Fibroblast of lung (primary cell): ENCODE measurements at regions not wholly inside any gene's neighbourhood (a gene's known extent, or its start where the extent isn't known, plus 50 kb on each side); places are given as distances from the start of the nearest gene placed in this dataset.

Experiments used
- DNase-seq, 2 donors: peaks; one replicate each; pipeline versions ENCODE4 v3.0.0 to v3.0.0-alpha.2; 2010; ENCODE audit warnings: low read depth in 2 of 2
- H2AFZ ChIP-seq: 2 replicates; pipeline ENCODE4 v1.5.1; 2012; ENCODE audit warnings: low read length, control low read depth, inconsistent platforms
- H3K27ac ChIP-seq: 2 replicates; pipeline ENCODE4 v1.5.1; 2011; ENCODE audit warnings: low read length, control low read depth; ENCODE audit not compliant: insufficient read depth
- H3K27me3 ChIP-seq: 2 replicates; pipeline ENCODE4 v1.5.1; 2011; ENCODE audit warnings: mild to moderate bottlenecking, low read length; ENCODE audit not compliant: control insufficient read depth, insufficient read depth
- H3K36me3 ChIP-seq: 2 replicates; pipeline ENCODE4 v1.5.1; 2011; ENCODE audit warnings: low read length; ENCODE audit not compliant: control insufficient read depth, insufficient read depth
- H3K4me1 ChIP-seq: 2 replicates; pipeline ENCODE4 v1.5.1; 2011; ENCODE audit warnings: low read length; ENCODE audit not compliant: control insufficient read depth, insufficient read depth; ENCODE audit errors: extremely low read depth
- H3K4me2 ChIP-seq: 2 replicates; pipeline ENCODE4 v1.5.1; 2011; ENCODE audit warnings: low read length, control low read depth; ENCODE audit not compliant: insufficient read depth; ENCODE audit errors: extremely low read depth
- H3K4me3 ChIP-seq, 4 experiments: fragments of 200-600 bp in 1 of 4; sonication (generic) in 1 of 4; replicated peaks in 1 of 4; 2 replicates each; pipeline ENCODE4 v1.5.1; 2011 to 2016; ENCODE audit warnings: low read length in 4 of 4, low read depth in 3 of 4, mild to moderate bottlenecking in 3 of 4, control low read depth in 2 of 4, inconsistent platforms in 1 of 4, mixed read lengths in 1 of 4; ENCODE audit not compliant: insufficient read depth in 1 of 4; ENCODE audit errors: control extremely low read depth in 1 of 4
- H3K79me2 ChIP-seq: 2 replicates; pipeline ENCODE4 v1.5.1; 2012; ENCODE audit warnings: mild to moderate bottlenecking, low read length, inconsistent platforms; ENCODE audit not compliant: control insufficient read depth, insufficient read depth
- H3K9ac ChIP-seq: 2 replicates; pipeline ENCODE4 v1.5.1; 2011; ENCODE audit warnings: mild to moderate bottlenecking, low read length, control low read depth; ENCODE audit not compliant: insufficient read depth
- H3K9me3 ChIP-seq: 2 replicates; pipeline ENCODE4 v1.5.1; 2012; ENCODE audit warnings: low read depth, low read length; ENCODE audit not compliant: control insufficient read depth, insufficient read depth
- H4K20me1 ChIP-seq: 2 replicates; pipeline ENCODE4 v1.5.1; 2011; ENCODE audit warnings: low read length; ENCODE audit not compliant: control insufficient read depth, insufficient read depth; ENCODE audit errors: extremely low read depth
- EZH2 ChIP-seq: IDR thresholded peaks from 2 replicates; pipeline ENCODE4 v1.5.1; 2012; ENCODE audit warnings: low read length, control low read depth, mild to moderate bottlenecking; ENCODE audit errors: missing control alignments
- TF ChIP-seq, protein P1 (sequence below), 2 donors: IDR thresholded peaks in 1 of 2; conservative IDR thresholded peaks in 1 of 2; 1 replicate in 1 of 2; 2 replicates in 1 of 2; pipeline ENCODE4 v1.5.1; 2011 to 2012; ENCODE audit warnings: low read length in 2 of 2, control low read depth in 1 of 2, inconsistent platforms in 1 of 2, low read depth in 1 of 2, mild to moderate bottlenecking in 1 of 2

- TF ChIP-seq, protein P1, sequence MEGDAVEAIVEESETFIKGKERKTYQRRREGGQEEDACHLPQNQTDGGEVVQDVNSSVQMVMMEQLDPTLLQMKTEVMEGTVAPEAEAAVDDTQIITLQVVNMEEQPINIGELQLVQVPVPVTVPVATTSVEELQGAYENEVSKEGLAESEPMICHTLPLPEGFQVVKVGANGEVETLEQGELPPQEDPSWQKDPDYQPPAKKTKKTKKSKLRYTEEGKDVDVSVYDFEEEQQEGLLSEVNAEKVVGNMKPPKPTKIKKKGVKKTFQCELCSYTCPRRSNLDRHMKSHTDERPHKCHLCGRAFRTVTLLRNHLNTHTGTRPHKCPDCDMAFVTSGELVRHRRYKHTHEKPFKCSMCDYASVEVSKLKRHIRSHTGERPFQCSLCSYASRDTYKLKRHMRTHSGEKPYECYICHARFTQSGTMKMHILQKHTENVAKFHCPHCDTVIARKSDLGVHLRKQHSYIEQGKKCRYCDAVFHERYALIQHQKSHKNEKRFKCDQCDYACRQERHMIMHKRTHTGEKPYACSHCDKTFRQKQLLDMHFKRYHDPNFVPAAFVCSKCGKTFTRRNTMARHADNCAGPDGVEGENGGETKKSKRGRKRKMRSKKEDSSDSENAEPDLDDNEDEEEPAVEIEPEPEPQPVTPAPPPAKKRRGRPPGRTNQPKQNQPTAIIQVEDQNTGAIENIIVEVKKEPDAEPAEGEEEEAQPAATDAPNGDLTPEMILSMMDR (conservative IDR thresholded peaks at IDR 0.05 in 1 of 2, IDR thresholded peaks at IDR 0.05 in 1 of 2; ENCODE audit: low read depth in 1 of 2, low read length in 2 of 2): no peak
- H3K36me3 ChIP-seq: no peaks in the 10 kb centered on the region
These were observed 294.2 kb downstream of the PCDH17 start for GRCh38 chr13:57925751-57926150.

DNA sequence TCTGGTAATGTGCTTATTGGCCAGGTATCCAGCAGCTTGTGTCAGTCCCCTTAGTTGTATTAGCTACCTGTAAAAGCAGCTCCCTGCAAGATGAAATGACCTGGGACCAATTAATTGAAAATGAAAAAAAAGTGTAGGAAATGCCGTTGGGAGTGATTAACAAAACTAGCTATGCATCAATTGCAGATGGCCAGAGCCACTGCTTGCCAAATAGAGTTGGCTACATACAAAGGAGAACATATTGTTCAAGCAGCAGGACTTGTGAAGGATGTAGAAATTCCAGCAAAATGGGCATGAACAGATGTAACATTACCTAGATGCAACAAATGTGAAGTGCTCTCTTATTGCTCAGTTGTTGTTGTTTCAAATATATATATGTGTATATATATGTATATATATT, 300.5 kb downstream of the PCDH17 start:
- H3K27me3 ChIP-seq: no peaks in the 10 kb centered on the region
- TF ChIP-seq, protein P1 (conservative IDR thresholded peaks at IDR 0.05 in 1 of 2, IDR thresholded peaks at IDR 0.05 in 1 of 2; ENCODE audit: low read depth in 1 of 2, low read length in 2 of 2): no peak
- TF ChIP-seq EZH2: no peak
- DNase-seq: no peak

More at GRCh38 chr13:57925751-57926150, 294.2 kb downstream of the PCDH17 start:
- no peaks in the 10 kb centered on the region for H3K27me3 ChIP-seq
- H3K4me1 ChIP-seq: no peaks in the 10 kb centered on the region
- DNase-seq: no peak
- H2AFZ ChIP-seq: no peak overlapping the region
- no peak overlapping the region for H3K9ac ChIP-seq
- H3K4me2 ChIP-seq: no peak overlapping the region
- H4K20me1 ChIP-seq: no peaks in the 10 kb centered on the region
- H3K27ac ChIP-seq: no peak overlapping the region
- H3K79me2 ChIP-seq: no peaks in the 10 kb centered on the region
- no peaks in the 10 kb centered on the region for H3K9me3 ChIP-seq
- no peak overlapping the region for H3K4me3 ChIP-seq

DNA sequence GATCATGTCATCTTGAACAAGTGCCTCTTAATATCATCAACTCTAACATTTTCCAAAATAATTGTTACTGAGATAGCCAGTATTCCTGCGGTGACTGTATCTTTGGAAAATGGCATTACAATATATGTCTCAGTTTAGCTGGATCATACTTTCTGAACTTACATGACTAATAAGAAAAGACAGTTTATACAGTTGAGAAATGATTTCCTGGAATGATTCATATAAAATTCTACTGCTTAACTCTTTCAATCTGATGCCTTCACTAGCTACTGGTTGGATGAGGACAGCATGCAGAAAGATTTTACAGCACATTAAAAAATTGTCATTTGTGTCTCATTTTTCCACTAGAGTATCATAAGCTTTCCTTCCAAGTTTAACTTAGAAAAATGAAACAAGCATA, 302.1 kb downstream of the PCDH17 start:
- no peak overlapping the region for H3K9ac ChIP-seq
- peak in 1 of 2 donors; percentile 31 for DNase-seq
- H3K27ac ChIP-seq: no peak overlapping the region
- no peaks in the 10 kb centered on the region for H3K4me1 ChIP-seq
- H4K20me1 ChIP-seq: no peaks in the 10 kb centered on the region
- H3K9me3 ChIP-seq: no peaks in the 10 kb centered on the region
- H2AFZ ChIP-seq: no peak overlapping the region
- H3K36me3 ChIP-seq: no peaks in the 10 kb centered on the region
- TF ChIP-seq EZH2: no peak
- TF ChIP-seq, protein P1 (conservative IDR thresholded peaks at IDR 0.05 in 1 of 2, IDR thresholded peaks at IDR 0.05 in 1 of 2; ENCODE audit: low read depth in 1 of 2, low read length in 2 of 2): no peak
- H3K27me3 ChIP-seq: no peaks in the 10 kb centered on the region
- H3K4me3 ChIP-seq: no peak overlapping the region
- H3K79me2 ChIP-seq: no peaks in the 10 kb centered on the region
- no peak overlapping the region for H3K4me2 ChIP-seq

More for the DNA sequence above, 300.5 kb downstream of the PCDH17 start:
- no peaks in the 10 kb centered on the region for H4K20me1 ChIP-seq
- no peak overlapping the region for H3K4me2 ChIP-seq
- H3K79me2 ChIP-seq: no peaks in the 10 kb centered on the region
- H3K27ac ChIP-seq: no peak overlapping the region
- no peaks in the 10 kb centered on the region for H3K9me3 ChIP-seq
- no peaks in the 10 kb centered on the region for H3K36me3 ChIP-seq
- H3K9ac ChIP-seq: no peak overlapping the region
- no peak overlapping the region for H2AFZ ChIP-seq
- no peak overlapping the region for H3K4me3 ChIP-seq
- H3K4me1 ChIP-seq: no peaks in the 10 kb centered on the region
